ENCODE measurements at regions not wholly inside any gene's neighbourhood (a gene's known extent, or its start where the extent isn't known, plus 50 kb on each side); places are given as distances from the start of the nearest gene placed in this dataset.

DNA sequence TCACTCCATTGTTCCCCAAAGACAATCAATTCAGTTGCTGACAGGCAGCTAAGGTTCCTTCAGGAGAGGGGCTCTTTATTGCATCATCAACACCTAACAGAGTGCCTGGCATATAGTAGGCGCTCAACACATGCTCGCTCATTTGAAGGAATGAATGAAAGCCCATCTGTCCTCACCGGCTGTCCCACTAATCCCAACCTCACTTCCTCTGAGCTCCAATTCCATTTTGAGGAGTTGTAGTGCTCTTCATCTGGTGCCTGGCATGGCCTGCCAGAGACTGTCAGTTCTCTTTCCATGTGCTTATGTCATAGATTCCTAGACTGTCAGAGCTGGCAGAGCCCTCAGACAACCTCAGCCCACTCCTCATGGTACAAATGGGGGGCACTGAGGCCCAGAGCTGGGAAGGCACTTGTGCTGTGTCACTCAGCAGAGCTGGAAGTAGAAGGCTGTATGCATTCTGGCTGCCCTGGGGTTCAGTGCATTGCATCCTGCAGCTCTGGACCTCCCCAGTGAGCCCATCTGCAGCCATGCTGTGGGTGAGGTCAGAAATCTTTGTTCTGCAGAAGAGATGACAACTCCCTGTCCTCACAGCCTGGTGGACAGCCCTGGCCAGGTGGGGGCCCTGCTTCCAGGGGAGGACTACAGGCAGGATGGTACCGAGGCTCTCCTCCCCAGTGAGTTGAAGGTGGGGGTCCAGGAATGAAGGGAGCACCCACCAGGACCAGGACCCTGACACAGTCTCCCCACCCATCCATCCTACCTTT lies 134.9 kb upstream of the PJA1 start:
- Histone ChIP-seq H3K9me3 (no peaks in the 10 kb centered on the region), H3K4me3 (no peak overlapping the region), H3K36me3 (no peaks in the 10 kb centered on the region), H3K4me1 (no peaks in the 10 kb centered on the region), H3K27me3 (peaks cover 18% of the 10 kb centered on the region), H3K27ac (no peak overlapping the region)
- no peak for ATAC-seq
- TF ChIP-seq, protein P1, sequence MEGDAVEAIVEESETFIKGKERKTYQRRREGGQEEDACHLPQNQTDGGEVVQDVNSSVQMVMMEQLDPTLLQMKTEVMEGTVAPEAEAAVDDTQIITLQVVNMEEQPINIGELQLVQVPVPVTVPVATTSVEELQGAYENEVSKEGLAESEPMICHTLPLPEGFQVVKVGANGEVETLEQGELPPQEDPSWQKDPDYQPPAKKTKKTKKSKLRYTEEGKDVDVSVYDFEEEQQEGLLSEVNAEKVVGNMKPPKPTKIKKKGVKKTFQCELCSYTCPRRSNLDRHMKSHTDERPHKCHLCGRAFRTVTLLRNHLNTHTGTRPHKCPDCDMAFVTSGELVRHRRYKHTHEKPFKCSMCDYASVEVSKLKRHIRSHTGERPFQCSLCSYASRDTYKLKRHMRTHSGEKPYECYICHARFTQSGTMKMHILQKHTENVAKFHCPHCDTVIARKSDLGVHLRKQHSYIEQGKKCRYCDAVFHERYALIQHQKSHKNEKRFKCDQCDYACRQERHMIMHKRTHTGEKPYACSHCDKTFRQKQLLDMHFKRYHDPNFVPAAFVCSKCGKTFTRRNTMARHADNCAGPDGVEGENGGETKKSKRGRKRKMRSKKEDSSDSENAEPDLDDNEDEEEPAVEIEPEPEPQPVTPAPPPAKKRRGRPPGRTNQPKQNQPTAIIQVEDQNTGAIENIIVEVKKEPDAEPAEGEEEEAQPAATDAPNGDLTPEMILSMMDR (IDR thresholded peaks at IDR 0.05), result no peak
- TF ChIP-seq POLR2AphosphoS5 (IDR thresholded peaks at IDR 0.05) (no peak), EP300 (IDR thresholded peaks at IDR 0.05) (no peak), POLR2A (IDR thresholded peaks at IDR 0.05) (no peak)
- WGBS, 2 donors (ENCODE audit: low coverage in 1 of 2), result 80 to 95% methylated on average over 2 of the region's 4 CpGs

DNA sequence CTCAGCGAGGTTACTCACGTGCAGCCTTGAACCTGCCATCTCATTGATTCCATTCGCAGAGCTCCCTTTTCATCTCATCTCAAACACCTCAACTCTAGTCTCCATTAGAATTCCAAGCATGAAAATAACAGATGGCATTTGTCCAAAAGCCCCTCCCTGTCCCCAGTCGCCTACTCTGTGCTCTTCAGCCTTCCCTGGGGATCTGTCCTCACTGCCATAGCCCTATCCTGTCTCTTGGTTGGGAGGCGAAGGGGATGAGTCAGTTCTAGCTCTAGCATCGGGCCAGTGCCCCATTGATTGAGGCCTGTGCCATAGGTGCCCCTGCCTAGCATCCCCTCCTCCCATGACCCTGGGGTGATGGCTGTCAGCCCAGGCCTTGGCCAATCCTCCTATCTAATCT lies 134.0 kb upstream of the PJA1 start:
- TF ChIP-seq POLR2A (IDR thresholded peaks at IDR 0.05) (no peak), EP300 (IDR thresholded peaks at IDR 0.05) (no peak), POLR2AphosphoS5 (IDR thresholded peaks at IDR 0.05) (no peak)
- TF ChIP-seq, protein P1 (IDR thresholded peaks at IDR 0.05), result no peak
- peaks cover 18% of the 10 kb centered on the region for H3K27me3 ChIP-seq
- H3K36me3 ChIP-seq, result no peaks in the 10 kb centered on the region
- WGBS, 2 donors (ENCODE audit: low coverage in 1 of 2), result 57 to 92% methylated on average over 4 of the region's 6 CpGs
- no peak overlapping the region for H3K4me3 ChIP-seq
- no peak for ATAC-seq
- H3K27ac ChIP-seq, result no peak overlapping the region
- no peaks in the 10 kb centered on the region for H3K4me1 ChIP-seq
- H3K9me3 ChIP-seq, result no peaks in the 10 kb centered on the region

DNA sequence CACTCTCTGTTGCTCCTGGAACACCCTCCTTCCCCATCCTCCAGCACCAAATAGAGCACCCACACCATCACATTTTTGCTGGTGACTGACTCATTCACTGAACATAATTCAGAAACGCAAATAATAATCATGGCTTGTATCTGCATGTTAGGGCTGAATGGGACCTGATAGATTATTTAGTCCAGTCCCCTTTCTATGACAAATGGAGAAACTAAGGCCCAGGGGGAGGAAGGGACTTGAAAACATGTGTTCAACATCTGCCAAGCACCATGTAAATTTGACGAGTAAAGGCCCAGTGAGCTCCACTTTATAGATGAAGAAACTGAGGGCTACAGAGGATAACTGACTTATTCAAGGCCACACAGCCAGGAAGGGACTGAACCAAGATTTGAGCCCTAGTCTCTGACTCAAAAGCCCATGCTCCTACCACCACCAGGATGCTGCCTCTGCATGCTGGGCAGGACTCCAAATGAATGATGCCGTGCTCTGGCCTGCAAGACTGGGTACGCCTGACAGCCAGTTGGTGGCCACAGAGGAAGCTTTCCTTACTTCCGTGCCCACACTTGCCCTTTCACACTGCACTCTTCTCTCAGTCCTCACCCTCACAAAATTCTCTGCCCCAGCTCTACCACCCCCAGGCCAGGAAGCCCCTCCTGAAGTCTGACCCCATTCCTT lies 133.3 kb upstream of the PJA1 start:
- ATAC-seq, result no peak
- no peaks in the 10 kb centered on the region for H3K9me3 ChIP-seq
- no peak overlapping the region for H3K27ac ChIP-seq
- H3K36me3 ChIP-seq, result no peaks in the 10 kb centered on the region
- H3K27me3 ChIP-seq, result peaks cover 12% of the 10 kb centered on the region
- no peaks in the 10 kb centered on the region for H3K4me1 ChIP-seq
- WGBS, 2 donors (ENCODE audit: low coverage in 1 of 2), result 52% methylated on average over 3 of the region's 5 CpGs; no CpG with 5 or more reads in 1 of the 2 donors
- no peak for TF ChIP-seq POLR2AphosphoS5 (IDR thresholded peaks at IDR 0.05)
- no peak for TF ChIP-seq EP300 (IDR thresholded peaks at IDR 0.05)
- TF ChIP-seq POLR2A (IDR thresholded peaks at IDR 0.05), result no peak
- TF ChIP-seq, protein P1 (IDR thresholded peaks at IDR 0.05), result no peak
- H3K4me3 ChIP-seq, result no peak overlapping the region

DNA sequence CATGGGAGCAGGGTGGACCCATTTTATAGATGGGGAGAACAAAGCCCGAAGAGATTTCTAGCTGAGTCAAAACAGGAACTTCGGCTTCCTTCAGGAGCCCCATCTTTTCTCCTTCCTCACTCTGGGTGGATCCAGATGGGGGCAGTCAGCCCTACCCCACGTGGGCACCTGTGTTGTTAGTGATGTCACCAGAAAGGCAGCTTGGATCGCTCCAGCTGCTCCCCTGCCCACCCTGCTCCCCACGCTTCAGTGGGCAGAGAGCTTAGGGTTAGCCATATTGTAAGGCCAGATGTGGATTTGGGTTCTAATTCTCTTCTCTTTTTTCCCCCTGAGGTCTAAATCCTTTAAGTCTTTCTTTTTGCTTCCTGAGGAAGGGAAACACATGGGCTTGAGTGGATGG lies 132.3 kb upstream of the PJA1 start:
- Histone ChIP-seq H3K9me3 (no peaks in the 10 kb centered on the region), H3K27ac (no peak overlapping the region), H3K27me3 (peaks cover 1% of the 10 kb centered on the region), H3K36me3 (no peaks in the 10 kb centered on the region), H3K4me1 (no peaks in the 10 kb centered on the region), H3K4me3 (no peak overlapping the region)
- no peak for ATAC-seq
- 58% methylated on average over 2 of the region's 5 CpGs; no CpG with 5 or more reads in 1 of the 2 donors for WGBS, 2 donors (ENCODE audit: low coverage in 1 of 2)
- TF ChIP-seq, protein P1 (IDR thresholded peaks at IDR 0.05), result no peak
- TF ChIP-seq POLR2AphosphoS5 (IDR thresholded peaks at IDR 0.05), result no peak
- no peak for TF ChIP-seq EP300 (IDR thresholded peaks at IDR 0.05)

Data from gastroesophageal sphincter (tissue), 4 donors.